Glutamatergic neuron (in vitro differentiated cells): ENCODE measurements at regions not wholly inside any gene's neighbourhood (a gene's known extent, or its start where the extent isn't known, plus 50 kb on each side); places are given as distances from the start of the nearest gene placed in this dataset.

ENCODE experiments used
- DNase-seq: peaks from one replicate; pipeline ENCODE4 v3.0.0; 2022
- H3K27ac Mint-ChIP-seq: one replicate; pipeline ENCODE4 v1.8.0; 2020; ENCODE audit warnings: mild to moderate bottlenecking, mixed read lengths, inconsistent platforms; ENCODE audit not compliant: unreplicated experiment
- H3K27me3 Mint-ChIP-seq: one replicate; pipeline ENCODE4 v1.8.0; 2020; ENCODE audit warnings: mild to moderate bottlenecking, moderate library complexity, mixed read lengths, inconsistent platforms; ENCODE audit not compliant: unreplicated experiment
- H3K36me3 Mint-ChIP-seq: one replicate; pipeline ENCODE4 v1.8.0; 2020; ENCODE audit warnings: mild to moderate bottlenecking, mixed read lengths, inconsistent platforms; ENCODE audit not compliant: unreplicated experiment
- H3K4me1 Mint-ChIP-seq: one replicate; pipeline ENCODE4 v1.8.0; 2020; ENCODE audit warnings: mild to moderate bottlenecking, low read depth, mixed read lengths, inconsistent platforms; ENCODE audit not compliant: unreplicated experiment
- H3K4me3 Mint-ChIP-seq: one replicate; pipeline ENCODE4 v1.8.0; 2020; ENCODE audit warnings: mild to moderate bottlenecking, mixed read lengths, inconsistent platforms; ENCODE audit not compliant: unreplicated experiment
- H3K9me3 Mint-ChIP-seq: one replicate; pipeline ENCODE4 v1.8.0; 2020; ENCODE audit warnings: mild to moderate bottlenecking, moderate library complexity, mixed read lengths, inconsistent platforms; ENCODE audit not compliant: unreplicated experiment
- CTCF ChIP-seq: fragments of 200-600 bp; sonication (generic); IDR thresholded peaks from one replicate; pipeline ENCODE4 v1.5.0; 2021; ENCODE audit not compliant: partially characterized antibody, unreplicated experiment

DNA sequence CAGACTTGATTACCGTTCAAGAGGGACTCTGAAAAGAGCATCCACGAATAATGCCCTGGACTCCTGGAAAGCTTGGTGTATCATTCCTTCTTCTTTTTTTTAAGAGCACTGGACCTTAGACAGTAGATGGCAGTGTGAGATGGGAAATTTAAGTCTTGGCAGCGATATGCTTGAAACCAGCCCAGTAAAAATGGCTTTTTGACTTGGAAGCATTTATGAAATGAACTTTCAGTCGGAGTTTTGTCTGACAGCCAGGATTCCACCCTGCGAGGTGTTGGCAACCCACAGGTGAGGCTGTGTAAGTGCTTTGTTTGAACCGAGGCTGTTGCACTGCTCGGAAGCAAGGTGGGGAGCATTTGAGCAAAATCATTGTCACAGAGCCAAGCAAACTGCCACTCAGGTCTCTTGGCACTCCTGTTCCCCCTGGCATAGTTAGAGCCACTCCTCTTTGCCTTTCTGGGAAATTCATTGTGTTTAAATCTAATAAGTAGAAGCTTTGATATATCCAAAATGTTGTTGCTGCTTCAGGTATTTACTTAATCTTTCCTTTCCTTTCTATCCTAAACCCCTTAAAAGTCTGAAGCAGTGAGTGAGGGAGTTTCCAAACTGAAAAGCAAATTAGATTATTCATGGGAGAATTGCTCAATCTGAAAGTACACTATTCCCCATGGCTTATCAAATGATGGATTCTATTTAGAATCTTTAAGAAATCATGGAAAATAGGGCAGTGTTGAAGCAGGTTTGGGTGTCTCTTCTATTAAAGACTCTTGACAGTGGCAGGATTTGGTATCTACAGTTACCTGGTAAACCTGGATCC is 272.8 kb upstream of the SLC35B3 start:
- no peaks in the 10 kb centered on the region for H3K4me1 Mint-ChIP-seq
- H3K27me3 Mint-ChIP-seq = no peaks in the 10 kb centered on the region
- no peaks in the 10 kb centered on the region for H3K9me3 Mint-ChIP-seq
- no peak for TF ChIP-seq CTCF
- H3K4me3 Mint-ChIP-seq = no peak overlapping the region
- no peak overlapping the region for H3K27ac Mint-ChIP-seq
- DNase-seq = no peak
- H3K36me3 Mint-ChIP-seq = no peaks in the 10 kb centered on the region

- H3K9me3 Mint-ChIP-seq = no peaks in the 10 kb centered on the region
- H3K27me3 Mint-ChIP-seq = no peaks in the 10 kb centered on the region
- TF ChIP-seq CTCF = no peak
- no peaks in the 10 kb centered on the region for H3K36me3 Mint-ChIP-seq
- no peaks in the 10 kb centered on the region for H3K4me1 Mint-ChIP-seq
- no peak for DNase-seq
- H3K27ac Mint-ChIP-seq = no peak overlapping the region
- no peak overlapping the region for H3K4me3 Mint-ChIP-seq
Observed at GRCh38 chr6:8707369-8707768, 272.0 kb upstream of the SLC35B3 start.

DNA sequence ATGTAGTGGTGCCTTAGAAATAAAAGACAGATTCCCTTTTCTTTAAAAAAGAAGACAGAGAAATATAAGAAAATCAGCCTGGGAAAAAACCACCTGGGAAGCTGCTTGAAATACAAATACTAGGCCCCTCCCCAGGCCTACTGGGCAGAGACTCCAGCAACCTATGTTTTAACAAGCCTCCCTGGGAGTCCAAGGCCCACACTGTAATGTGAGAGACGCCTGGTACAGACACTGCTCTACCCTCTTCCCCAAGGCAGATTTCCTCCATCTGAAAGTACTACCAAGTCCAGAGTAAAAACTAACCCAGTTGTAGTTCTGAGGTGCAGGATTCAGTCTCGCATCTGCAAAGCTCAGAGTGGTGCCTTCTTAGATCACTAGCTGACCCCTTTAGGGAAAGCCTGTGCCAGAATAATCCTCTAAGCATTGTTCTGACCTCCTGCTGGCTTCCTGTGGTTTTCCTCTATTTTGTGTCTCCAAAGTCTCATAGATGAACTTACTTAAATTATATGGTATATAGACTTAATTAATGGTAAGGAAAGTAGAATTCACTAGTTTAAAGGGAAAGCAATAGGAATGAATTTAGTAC is 270.2 kb upstream of the SLC35B3 start:
- no peak for TF ChIP-seq CTCF
- no peaks in the 10 kb centered on the region for H3K9me3 Mint-ChIP-seq
- H3K4me1 Mint-ChIP-seq = no peaks in the 10 kb centered on the region
- H3K27me3 Mint-ChIP-seq = no peaks in the 10 kb centered on the region
- no peak overlapping the region for H3K4me3 Mint-ChIP-seq
- no peak overlapping the region for H3K27ac Mint-ChIP-seq
- no peak for DNase-seq
- H3K36me3 Mint-ChIP-seq = peaks cover 6% of the 10 kb centered on the region

DNA sequence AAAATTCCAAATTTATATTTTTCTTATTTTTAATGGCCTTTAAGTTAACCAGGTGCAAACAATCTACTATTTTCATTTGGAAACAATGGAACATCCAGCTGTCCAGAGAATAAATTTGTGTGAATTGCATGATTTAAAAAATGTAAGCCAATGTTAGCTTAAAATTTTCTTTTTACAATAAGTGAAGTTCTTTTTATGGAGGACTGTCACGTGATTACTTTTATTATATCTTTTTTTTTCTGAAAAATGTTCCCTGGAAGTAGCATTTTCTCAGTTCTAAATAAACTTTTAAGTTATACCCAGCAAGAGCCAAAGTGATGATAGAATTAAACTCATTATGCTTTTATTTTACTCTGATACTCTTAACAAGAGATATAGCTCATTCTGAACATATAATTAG is 267.7 kb upstream of the SLC35B3 start:
- Mint-ChIP-seq H3K36me3 (peaks cover 6% of the 10 kb centered on the region), H3K27ac (no peak overlapping the region), H3K4me1 (no peaks in the 10 kb centered on the region), H3K27me3 (no peaks in the 10 kb centered on the region), H3K4me3 (no peak overlapping the region), H3K9me3 (no peaks in the 10 kb centered on the region)
- no peak for TF ChIP-seq CTCF
- DNase-seq = no peak

DNA sequence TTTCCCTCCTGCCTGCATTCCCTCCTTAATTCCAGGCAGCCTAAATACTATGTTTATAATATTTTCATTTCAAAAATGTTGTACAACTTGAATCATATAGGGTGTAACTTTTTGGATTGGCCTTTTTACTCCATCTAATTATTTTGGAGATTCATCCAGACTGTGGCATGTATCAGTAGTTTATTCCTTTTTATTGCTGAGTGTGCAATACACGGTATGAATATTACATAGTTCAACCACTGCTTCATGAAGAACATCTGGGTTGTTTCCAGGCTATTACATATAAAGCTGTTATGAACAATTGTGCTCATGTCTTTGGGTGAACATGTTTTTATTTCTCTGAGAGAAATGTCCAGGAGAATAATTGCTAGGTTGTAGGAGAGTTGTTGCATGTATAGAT is 253.5 kb upstream of the SLC35B3 start:
- no peak for TF ChIP-seq CTCF
- peaks cover 2% of the 10 kb centered on the region for H3K36me3 Mint-ChIP-seq
- H3K4me3 Mint-ChIP-seq = no peak overlapping the region

More for the DNA sequence above, 253.5 kb upstream of the SLC35B3 start:
- Mint-ChIP-seq H3K27ac (no peak overlapping the region), H3K9me3 (peaks cover 3% of the 10 kb centered on the region), H3K27me3 (peaks cover 3% of the 10 kb centered on the region), H3K4me1 (no peaks in the 10 kb centered on the region)
- DNase-seq = no peak
